Osteoblast (primary cell): ENCODE measurements at regions not wholly inside any gene's neighbourhood (a gene's known extent, or its start where the extent isn't known, plus 50 kb on each side); places are given as distances from the start of the nearest gene placed in this dataset.

ENCODE experiments used
- DNase-seq: peaks from one replicate; pipeline ENCODE4 v3.0.0; 2011; ENCODE audit warnings: low spot score, mixed read lengths; ENCODE audit not compliant: insufficient read length; ENCODE audit errors: missing footprints
- H2AFZ ChIP-seq: 2 replicates; pipeline ENCODE4 v1.6.0; 2011; ENCODE audit warnings: mild to moderate bottlenecking, low read length
- H3K27ac ChIP-seq: 2 replicates; pipeline ENCODE4 v1.5.1; 2011; ENCODE audit warnings: mild to moderate bottlenecking, low read depth, low read length, moderate library complexity
- H3K27me3 ChIP-seq: 2 replicates; pipeline ENCODE4 v1.6.0; 2012; ENCODE audit warnings: mild to moderate bottlenecking, control low read depth, inconsistent platforms, low read length, moderate library complexity; ENCODE audit not compliant: insufficient read depth
- H3K36me3 ChIP-seq: 2 replicates; pipeline ENCODE4 v1.5.1; 2011; ENCODE audit warnings: mild to moderate bottlenecking, low read length, control low read depth, moderate library complexity; ENCODE audit not compliant: insufficient read depth
- H3K4me1 ChIP-seq: 2 replicates; pipeline ENCODE4 v1.5.1; 2011; ENCODE audit warnings: mild to moderate bottlenecking, low read length, control low read depth, moderate library complexity; ENCODE audit not compliant: insufficient read depth
- H3K4me2 ChIP-seq: 2 replicates; pipeline ENCODE4 v1.6.0; 2011; ENCODE audit warnings: mild to moderate bottlenecking, low read length; ENCODE audit not compliant: insufficient read depth
- H3K4me3 ChIP-seq: fragments of 200-600 bp; sonication (generic); 3 replicates; pipeline ENCODE4 v1.5.1; 2012; ENCODE audit warnings: mild to moderate bottlenecking, low read length, inconsistent platforms; ENCODE audit not compliant: insufficient read depth
- H3K79me2 ChIP-seq: 2 replicates; pipeline ENCODE4 v1.6.0; 2012; ENCODE audit warnings: mild to moderate bottlenecking, low read length, control low read depth, inconsistent platforms; ENCODE audit not compliant: insufficient read depth
- H3K9me3 ChIP-seq: 2 replicates; pipeline ENCODE4 v1.5.1; 2011; ENCODE audit warnings: low read depth, low read length, control low read depth
- H4K20me1 ChIP-seq: 2 replicates; pipeline ENCODE4 v1.6.0; 2012; ENCODE audit warnings: mild to moderate bottlenecking, low read length, control low read depth; ENCODE audit not compliant: insufficient read depth
- CTCF ChIP-seq: IDR thresholded peaks from 2 replicates; pipeline ENCODE4 v1.5.1; 2011; ENCODE audit warnings: mild to moderate bottlenecking, low read depth, low read length, moderate library complexity; ENCODE audit errors: extremely low read depth

GRCh38 chr10:8150401-8150905, 96.0 kb downstream of the GATA3 start:
- Histone ChIP-seq H3K27me3 (no peaks in the 10 kb centered on the region), H3K4me1 (no peaks in the 10 kb centered on the region), H3K79me2 (no peaks in the 10 kb centered on the region), H3K4me3 (no peak overlapping the region), H3K9me3 (no peaks in the 10 kb centered on the region), H4K20me1 (no peaks in the 10 kb centered on the region), H3K36me3 (no peaks in the 10 kb centered on the region), H3K27ac (no peak overlapping the region), H3K4me2 (no peak overlapping the region), H2AFZ (no peak overlapping the region)
- DNase-seq = no peak
- TF ChIP-seq CTCF = no peak

GRCh38 chr10:8151086-8151485, 96.6 kb downstream of the GATA3 start:
- no peaks in the 10 kb centered on the region for H3K36me3 ChIP-seq
- H3K27me3 ChIP-seq = no peaks in the 10 kb centered on the region
- H3K27ac ChIP-seq = no peak overlapping the region
- no peaks in the 10 kb centered on the region for H4K20me1 ChIP-seq
- TF ChIP-seq CTCF = no peak
- H3K79me2 ChIP-seq = no peaks in the 10 kb centered on the region
- H3K4me2 ChIP-seq = no peak overlapping the region
- H2AFZ ChIP-seq = no peak overlapping the region
- H3K4me3 ChIP-seq = no peak overlapping the region
- DNase-seq = no peak
- H3K9me3 ChIP-seq = no peaks in the 10 kb centered on the region
- H3K4me1 ChIP-seq = no peaks in the 10 kb centered on the region

GRCh38 chr10:8156918-8157317, 102.4 kb downstream of the GATA3 start:
- Histone ChIP-seq H2AFZ (no peak overlapping the region), H3K4me3 (no peak overlapping the region), H3K79me2 (no peaks in the 10 kb centered on the region), H3K4me2 (no peak overlapping the region), H3K36me3 (no peaks in the 10 kb centered on the region), H3K27me3 (no peaks in the 10 kb centered on the region), H3K9me3 (no peaks in the 10 kb centered on the region), H4K20me1 (no peaks in the 10 kb centered on the region), H3K4me1 (no peaks in the 10 kb centered on the region), H3K27ac (no peak overlapping the region)
- DNase-seq = no peak
- TF ChIP-seq CTCF = no peak

- DNase-seq = no peak
- TF ChIP-seq CTCF = no peak
- no peaks in the 10 kb centered on the region for H3K79me2 ChIP-seq
- H2AFZ ChIP-seq = no peak overlapping the region
- H3K4me3 ChIP-seq = no peak overlapping the region
- H3K27ac ChIP-seq = no peak overlapping the region
- no peaks in the 10 kb centered on the region for H3K27me3 ChIP-seq
- no peaks in the 10 kb centered on the region for H3K4me1 ChIP-seq
- no peaks in the 10 kb centered on the region for H4K20me1 ChIP-seq
- H3K9me3 ChIP-seq = no peaks in the 10 kb centered on the region
- no peak overlapping the region for H3K4me2 ChIP-seq
- H3K36me3 ChIP-seq = no peaks in the 10 kb centered on the region
Measured at GRCh38 chr10:8158193-8159071, 103.9 kb downstream of the GATA3 start.
